Mesodermal cell (in vitro differentiated cells): ENCODE measurements at regions not wholly inside any gene's neighbourhood (a gene's known extent, or its start where the extent isn't known, plus 50 kb on each side); places are given as distances from the start of the nearest gene placed in this dataset.

Experiments
- H3K27ac ChIP-seq: 2 replicates; pipeline ENCODE4 v1.7.0; 2013; ENCODE audit warnings: mild to moderate bottlenecking, low read depth, low read length, moderate library complexity; ENCODE audit not compliant: severe bottlenecking
- H3K36me3 ChIP-seq: 2 replicates; pipeline ENCODE4 v1.7.1; 2013; ENCODE audit warnings: mild to moderate bottlenecking, low read length, moderate library complexity; ENCODE audit not compliant: control insufficient read depth, insufficient read depth
- H3K4me1 ChIP-seq: one replicate; pipeline ENCODE4 v1.7.1; 2013; ENCODE audit warnings: mild to moderate bottlenecking, low read length; ENCODE audit not compliant: insufficient read depth, control insufficient read depth, poor library complexity, severe bottlenecking
- H3K4me3 ChIP-seq: 2 replicates; pipeline ENCODE4 v1.7.0; 2013; ENCODE audit warnings: low read length, control low read depth, mild to moderate bottlenecking; ENCODE audit not compliant: insufficient read depth, poor library complexity, severe bottlenecking; ENCODE audit errors: extremely low read depth
- H3K9me3 ChIP-seq: 2 replicates; pipeline ENCODE4 v1.7.1; 2013; ENCODE audit warnings: mild to moderate bottlenecking, low read length, moderate library complexity; ENCODE audit not compliant: control insufficient read depth
- WGBS, 2 experiments: methylation state at CpG; one replicate each; pipeline ENCODE4 v1.1.5; 2013; ENCODE audit warnings: missing lambda C conversion rate in 2 of 2; ENCODE audit not compliant: insufficient coverage in 2 of 2; 5-methylcytosine and 5-hydroxymethylcytosine counted together

- no peaks in the 10 kb centered on the region for H3K4me1 ChIP-seq
- WGBS, 2 experiments, result 94 to 100% methylated on average over 1 of the region's 4 CpGs
- no peak overlapping the region for H3K4me3 ChIP-seq
- no peak overlapping the region for H3K27ac ChIP-seq
- H3K36me3 ChIP-seq, result no peaks in the 10 kb centered on the region
- H3K9me3 ChIP-seq, result no peaks in the 10 kb centered on the region
Observed at GRCh38 chr3:80213086-80213485, 445.3 kb upstream of the ROBO1 start.

GRCh38 chr3:80192936-80193335 is 425.1 kb upstream of the ROBO1 start:
- 100% methylated on average over 1 of the region's 3 CpGs; no CpG with 5 or more reads in 1 of the 2 experiments for WGBS, 2 experiments
- H3K36me3 ChIP-seq, result no peaks in the 10 kb centered on the region
- H3K9me3 ChIP-seq, result no peaks in the 10 kb centered on the region
- no peak overlapping the region for H3K27ac ChIP-seq
- no peaks in the 10 kb centered on the region for H3K4me1 ChIP-seq
- H3K4me3 ChIP-seq, result no peak overlapping the region

DNA sequence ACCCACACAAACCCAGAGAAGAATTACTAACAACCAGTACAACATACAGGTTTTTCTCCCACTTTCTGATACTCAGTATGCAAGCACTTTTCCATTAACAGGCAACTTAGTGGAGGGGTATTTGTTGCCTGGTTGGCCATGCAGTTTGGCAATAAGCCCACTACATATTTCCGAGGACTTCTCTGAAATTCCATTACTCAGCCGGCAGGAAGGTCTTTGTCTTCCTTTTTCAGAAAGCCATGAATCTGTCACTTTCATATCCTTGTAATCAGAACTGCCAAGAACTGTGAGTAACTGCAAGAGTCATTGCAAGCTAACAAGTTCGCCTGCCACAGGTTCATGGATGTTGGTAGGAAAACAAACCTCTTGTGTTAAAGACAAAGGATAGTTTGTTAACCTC is 422.3 kb upstream of the ROBO1 start:
- no peak overlapping the region for H3K4me3 ChIP-seq
- H3K36me3 ChIP-seq, result no peaks in the 10 kb centered on the region
- WGBS, 2 experiments, result 69% methylated on average over 2 of the region's 3 CpGs; no CpG with 5 or more reads in 1 of the 2 experiments
- no peaks in the 10 kb centered on the region for H3K4me1 ChIP-seq
- no peaks in the 10 kb centered on the region for H3K9me3 ChIP-seq
- H3K27ac ChIP-seq, result peak overlapping the region; percentile 81

- Histone ChIP-seq H3K9me3 (no peaks in the 10 kb centered on the region), H3K36me3 (no peaks in the 10 kb centered on the region), H3K4me1 (no peaks in the 10 kb centered on the region), H3K4me3 (no peak overlapping the region), H3K27ac (no peak overlapping the region)
- WGBS, 2 experiments, result no CpG with 5 or more reads among the region's 2 CpGs
Observed at GRCh38 chr3:80187981-80188380, 420.2 kb upstream of the ROBO1 start.

DNA sequence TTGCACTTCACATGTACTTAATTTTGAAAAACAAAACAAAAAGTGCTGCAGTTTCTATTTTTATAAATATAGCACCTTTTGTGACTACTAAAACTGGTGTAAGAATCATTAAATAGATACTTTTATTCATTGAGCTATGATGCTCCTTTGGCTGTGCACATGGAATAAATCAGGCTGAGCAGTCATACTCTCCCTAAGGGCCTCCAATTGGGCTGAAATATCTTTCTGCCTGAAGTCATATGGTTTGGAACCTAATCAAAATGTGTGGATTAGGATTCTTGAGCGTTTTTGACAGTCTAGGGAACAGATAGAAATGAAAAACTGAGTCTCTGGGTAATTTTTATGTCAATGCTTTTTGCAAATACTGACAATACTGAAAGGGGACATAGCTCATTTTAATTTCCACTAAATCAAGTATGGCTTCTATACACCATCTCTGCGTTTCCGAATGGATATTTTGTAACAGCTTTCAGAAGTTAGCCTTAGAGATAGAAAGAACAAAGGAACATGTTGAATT is 392.2 kb upstream of the ROBO1 start:
- no peaks in the 10 kb centered on the region for H3K4me1 ChIP-seq
- 20 to 100% methylated on average over 1 of the region's 3 CpGs for WGBS, 2 experiments
- H3K27ac ChIP-seq, result no peak overlapping the region
- no peaks in the 10 kb centered on the region for H3K36me3 ChIP-seq
- H3K9me3 ChIP-seq, result no peaks in the 10 kb centered on the region
- no peak overlapping the region for H3K4me3 ChIP-seq

GRCh38 chr3:80158332-80158731 is 390.5 kb upstream of the ROBO1 start:
- no peak overlapping the region for H3K4me3 ChIP-seq
- H3K36me3 ChIP-seq, result no peaks in the 10 kb centered on the region
- no peaks in the 10 kb centered on the region for H3K4me1 ChIP-seq
- no CpG with 5 or more reads among the region's 3 CpGs for WGBS, 2 experiments
- no peaks in the 10 kb centered on the region for H3K9me3 ChIP-seq
- no peak overlapping the region for H3K27ac ChIP-seq

GRCh38 chr3:80157546-80157945 is 389.7 kb upstream of the ROBO1 start:
- WGBS, 2 experiments, result 93% methylated on average over 2 of the region's 2 CpGs; no CpG with 5 or more reads in 1 of the 2 experiments
- H3K36me3 ChIP-seq, result no peaks in the 10 kb centered on the region
- no peaks in the 10 kb centered on the region for H3K9me3 ChIP-seq

DNA sequence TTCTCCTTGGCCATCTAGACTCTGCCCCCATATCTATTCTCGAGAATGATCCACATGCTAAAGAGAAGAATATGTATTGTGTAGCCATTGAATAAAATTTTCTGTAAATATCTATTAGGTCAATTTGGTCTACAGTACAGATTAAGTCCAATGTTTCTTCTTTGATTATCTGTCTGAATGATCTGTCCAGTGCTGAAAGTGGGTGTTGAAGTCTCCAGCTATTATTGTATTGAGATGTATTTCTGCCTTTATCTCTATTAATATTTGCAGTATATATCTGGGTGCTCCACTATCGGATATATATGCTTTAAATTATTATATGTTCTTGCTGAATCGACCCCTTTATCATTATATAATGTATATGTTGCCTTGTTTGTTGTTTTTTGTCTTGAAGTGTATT is 384.9 kb upstream of the ROBO1 start:
- Histone ChIP-seq H3K36me3 (no peaks in the 10 kb centered on the region), H3K9me3 (no peaks in the 10 kb centered on the region), H3K27ac (no peak overlapping the region), H3K4me1 (no peaks in the 10 kb centered on the region), H3K4me3 (no peak overlapping the region)
- no CpG with 5 or more reads among the region's 3 CpGs for WGBS, 2 experiments

More at GRCh38 chr3:80157546-80157945, 389.7 kb upstream of the ROBO1 start:
- no peak overlapping the region for H3K4me3 ChIP-seq
- H3K4me1 ChIP-seq, result no peaks in the 10 kb centered on the region
- no peak overlapping the region for H3K27ac ChIP-seq

DNA sequence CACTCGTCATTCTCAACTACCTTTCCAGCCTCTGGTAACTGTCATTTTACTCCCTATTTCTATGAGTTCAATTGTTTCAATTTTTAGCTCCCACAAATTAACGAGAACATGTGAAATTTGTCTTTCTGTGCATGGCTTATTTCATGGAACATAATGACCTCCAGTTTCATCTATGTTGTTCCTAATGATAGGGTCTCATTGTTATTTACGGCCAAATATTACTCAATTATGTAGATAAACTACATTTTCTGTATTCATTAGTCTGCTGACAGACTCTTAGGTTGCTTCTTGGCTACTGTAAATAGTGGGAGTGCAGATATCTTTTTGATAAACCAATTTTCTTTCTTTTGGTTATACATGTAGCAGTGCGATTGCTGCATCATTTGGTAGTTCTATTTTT is 374.9 kb upstream of the ROBO1 start:
- H3K27ac ChIP-seq, result no peak overlapping the region
- WGBS, 2 experiments, result 100% methylated on average over 1 of the region's 4 CpGs; no CpG with 5 or more reads in 1 of the 2 experiments
- H3K4me1 ChIP-seq, result no peaks in the 10 kb centered on the region
- H3K36me3 ChIP-seq, result no peaks in the 10 kb centered on the region
- no peaks in the 10 kb centered on the region for H3K9me3 ChIP-seq
- H3K4me3 ChIP-seq, result no peak overlapping the region

DNA sequence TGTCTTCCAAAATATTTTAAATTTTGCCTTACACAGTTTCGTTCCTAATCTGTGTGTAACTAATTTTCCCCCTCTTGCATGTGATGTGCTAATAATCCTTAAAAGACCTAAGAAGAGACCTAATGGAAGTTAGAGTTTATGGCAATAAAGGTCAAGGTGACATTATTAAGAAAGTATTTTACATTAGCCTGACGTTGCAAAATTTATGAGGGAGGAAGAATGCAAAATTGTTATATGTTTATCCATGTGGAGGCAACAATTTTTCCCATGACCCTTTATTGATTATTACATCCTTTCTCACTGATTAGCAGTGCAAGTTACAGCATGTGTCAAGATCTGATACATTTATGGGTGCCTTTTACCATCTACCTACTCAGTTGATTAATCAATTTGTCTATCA is 373.8 kb upstream of the ROBO1 start:
- no peak overlapping the region for H3K27ac ChIP-seq
- no peak overlapping the region for H3K4me3 ChIP-seq
- H3K9me3 ChIP-seq, result no peaks in the 10 kb centered on the region
- no peaks in the 10 kb centered on the region for H3K4me1 ChIP-seq
- WGBS, 2 experiments, result no CpG with 5 or more reads among the region's 2 CpGs
- H3K36me3 ChIP-seq, result no peaks in the 10 kb centered on the region

GRCh38 chr3:80116281-80116680 is 348.5 kb upstream of the ROBO1 start:
- WGBS, 2 experiments, result 100% methylated on average over 1 to 2 of the region's 3 CpGs
- Histone ChIP-seq H3K9me3 (no peaks in the 10 kb centered on the region), H3K36me3 (no peaks in the 10 kb centered on the region), H3K4me1 (no peaks in the 10 kb centered on the region), H3K27ac (no peak overlapping the region), H3K4me3 (no peak overlapping the region)
